ENCODE measurements at regions not wholly inside any gene's neighbourhood (a gene's known extent, or its start where the extent isn't known, plus 50 kb on each side); places are given as distances from the start of the nearest gene placed in this dataset.
"Not testable (repeated sequence)": the region's sequence is repeated elsewhere in the genome, so short reads cannot be mapped to it uniquely, and the experiment has no call there.

DNA sequence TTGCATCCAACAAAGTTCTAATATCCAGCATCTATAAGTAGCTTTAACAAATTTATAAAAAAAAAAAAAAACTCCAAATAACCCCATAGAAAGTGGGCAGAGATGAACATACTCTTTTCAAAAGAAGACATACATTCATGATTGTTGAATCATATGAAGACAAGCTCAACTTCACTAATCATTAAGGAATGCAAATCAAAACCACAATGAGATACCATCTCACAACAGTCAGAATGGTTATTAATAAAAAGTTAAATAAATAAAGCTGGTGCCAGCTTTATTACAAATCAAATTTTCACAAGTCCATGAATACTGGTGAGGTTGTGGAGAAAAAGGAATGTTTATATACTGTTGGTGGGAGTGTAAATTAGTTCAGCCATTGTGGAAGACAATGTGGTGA is 592.0 kb downstream of the IQCM start:
- in situ Hi-C loops (cut with HindIII; ENCODE audit: low pct_unique_long_range_greater_than_20kb, low sequenced_read_pairs): no loop called here
- peak; percentile 24 for DNase-seq (ENCODE audit: low read depth)

DNA sequence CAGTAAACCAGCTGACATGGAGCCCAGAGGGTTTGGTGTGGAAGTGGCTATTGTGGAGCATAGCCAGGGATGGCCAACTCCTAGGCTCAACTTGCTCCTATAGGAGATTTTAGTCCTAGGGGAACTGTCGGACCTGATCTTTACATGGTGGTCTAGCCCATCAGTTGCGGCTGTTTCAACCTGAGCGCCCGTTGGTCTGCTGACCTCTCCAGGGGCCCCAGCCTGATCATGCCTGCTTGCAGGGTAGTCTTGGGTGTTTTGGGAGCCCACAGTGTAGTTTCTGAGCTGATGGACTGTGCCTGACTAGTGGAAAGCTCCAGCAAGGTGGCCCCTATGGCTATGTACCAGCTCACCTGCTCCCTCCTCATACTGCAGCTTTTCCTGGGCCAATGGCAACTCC is 597.0 kb downstream of the IQCM start:
- no peak for DNase-seq (ENCODE audit: low read depth)
- in situ Hi-C loops (cut with HindIII; ENCODE audit: low pct_unique_long_range_greater_than_20kb, low sequenced_read_pairs): no loop called here

DNA sequence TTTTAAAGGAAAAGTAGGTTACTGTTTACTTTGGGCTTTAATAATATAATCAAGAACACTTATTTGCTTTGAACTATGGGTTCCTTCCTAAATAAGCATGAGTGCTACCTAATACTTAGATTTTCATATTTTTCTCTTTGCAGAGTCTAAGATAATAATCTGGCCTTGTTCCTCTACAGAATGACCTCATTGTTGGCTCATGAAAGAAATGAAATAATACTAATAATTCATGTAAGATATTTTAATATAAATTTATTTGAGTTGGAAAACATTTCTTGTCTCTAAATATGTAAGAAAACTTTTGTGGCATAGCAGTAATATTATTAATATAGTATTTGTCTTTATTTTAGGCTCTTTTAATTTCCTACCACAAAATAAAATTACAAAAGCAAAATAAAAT is 601.3 kb downstream of the IQCM start:
- DNase-seq (ENCODE audit: low read depth): no peak

DNA sequence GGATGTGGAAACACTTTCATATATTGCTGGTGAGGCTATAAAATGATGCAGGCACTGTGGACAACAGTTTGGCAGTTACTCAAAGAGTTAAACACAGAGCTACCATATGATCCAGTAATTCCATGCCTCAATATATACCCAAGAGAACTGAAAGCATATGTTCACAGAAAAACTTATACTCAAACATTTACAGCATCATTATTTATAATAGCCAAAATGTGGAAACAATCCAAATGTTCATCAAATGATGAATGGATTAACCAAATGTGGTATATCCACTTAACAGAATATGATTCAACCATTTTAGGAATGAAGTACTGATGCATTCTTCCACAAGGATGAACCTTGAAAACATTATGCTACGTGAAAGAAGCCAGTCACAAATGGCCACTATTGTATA is 603.8 kb downstream of the IQCM start:
- in situ Hi-C loops (cut with HindIII; ENCODE audit: low pct_unique_long_range_greater_than_20kb, low sequenced_read_pairs): no loop called here

More for the DNA sequence above, 601.3 kb downstream of the IQCM start:
- in situ Hi-C loops (cut with HindIII; ENCODE audit: low pct_unique_long_range_greater_than_20kb, low sequenced_read_pairs): no loop called here

DNA sequence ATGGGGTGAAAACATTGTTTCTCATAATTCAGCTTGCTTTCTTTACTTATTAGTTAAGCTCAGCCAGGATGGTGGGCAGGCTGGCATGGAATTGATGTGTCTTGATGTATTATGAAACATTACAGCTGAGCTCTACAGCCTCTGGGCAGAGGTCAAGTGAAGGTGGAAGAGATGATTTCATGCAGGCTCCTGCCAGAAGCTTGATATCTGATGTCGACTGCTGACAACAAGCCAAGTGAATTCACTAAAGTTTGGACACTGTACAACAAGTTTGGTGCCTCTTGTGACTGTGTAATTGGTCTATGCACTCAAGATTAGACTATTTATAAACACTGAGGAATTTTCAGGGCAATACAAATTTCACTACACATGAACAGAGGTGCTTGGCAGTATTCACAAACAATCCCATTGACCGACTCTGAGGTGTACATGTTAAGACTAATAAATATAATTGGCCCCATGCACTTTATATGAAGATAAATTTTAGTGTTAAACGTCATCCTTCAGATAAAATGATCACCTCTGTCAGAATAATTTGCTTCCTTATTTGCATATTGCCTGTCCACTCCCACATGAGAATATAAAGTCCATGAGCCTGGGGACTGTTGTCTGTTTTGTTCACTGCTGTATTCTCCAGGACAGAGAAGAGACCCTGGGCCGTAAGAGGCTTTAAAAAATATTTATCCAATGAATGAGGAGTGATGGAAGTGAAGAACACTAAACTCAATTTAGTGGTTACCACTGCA is 612.2 kb downstream of the IQCM start:
- in situ Hi-C loops (cut with HindIII; ENCODE audit: low pct_unique_long_range_greater_than_20kb, low sequenced_read_pairs): no loop called here
- DNase-seq (ENCODE audit: low read depth): no peak

More for the DNA sequence above, 603.8 kb downstream of the IQCM start:
- DNase-seq (ENCODE audit: low read depth): no peak

DNA sequence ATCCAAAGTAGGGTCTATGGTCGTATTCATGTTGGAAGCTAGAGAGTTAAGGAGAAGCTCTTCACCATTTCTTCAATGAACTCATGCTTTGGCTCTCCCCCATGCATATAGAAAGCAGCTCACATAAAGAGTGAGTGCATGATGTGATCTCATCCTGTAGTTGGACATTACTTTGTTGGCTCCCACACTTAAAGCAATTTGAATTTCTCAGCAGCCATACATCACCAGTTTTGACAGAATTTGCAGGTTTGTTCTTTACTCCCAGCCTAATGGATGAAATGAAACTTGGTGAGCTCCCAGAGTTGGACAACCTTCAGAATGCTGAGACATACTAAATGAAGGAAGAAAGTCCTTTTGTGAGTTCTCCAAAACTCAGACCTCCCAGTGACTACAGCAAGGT is 613.5 kb downstream of the IQCM start:
- no peak for DNase-seq (ENCODE audit: low read depth)
- in situ Hi-C loops (cut with HindIII; ENCODE audit: low pct_unique_long_range_greater_than_20kb, low sequenced_read_pairs): no loop called here

DNA sequence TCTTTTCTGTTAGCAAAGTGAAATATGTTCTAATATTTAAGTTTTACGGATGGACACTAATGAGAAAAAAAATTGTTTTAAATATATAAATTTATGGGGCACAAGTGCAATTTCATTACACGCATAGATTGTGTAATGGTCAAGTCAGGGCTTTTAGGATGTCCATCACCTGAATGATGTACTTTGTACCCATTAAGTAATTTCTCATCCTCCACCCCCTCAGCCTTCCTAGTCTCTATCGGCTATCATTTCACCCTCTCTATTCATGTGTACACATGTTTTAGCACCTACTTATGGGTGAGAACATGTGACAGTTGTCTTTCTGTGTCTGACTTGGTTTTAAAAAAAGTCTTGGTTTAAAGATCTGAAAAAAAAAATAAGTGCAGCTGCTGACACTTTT is 616.0 kb downstream of the IQCM start:
- DNase-seq (ENCODE audit: low read depth): no peak
- in situ Hi-C loops (cut with HindIII; ENCODE audit: low pct_unique_long_range_greater_than_20kb, low sequenced_read_pairs): no loop called here

DNA sequence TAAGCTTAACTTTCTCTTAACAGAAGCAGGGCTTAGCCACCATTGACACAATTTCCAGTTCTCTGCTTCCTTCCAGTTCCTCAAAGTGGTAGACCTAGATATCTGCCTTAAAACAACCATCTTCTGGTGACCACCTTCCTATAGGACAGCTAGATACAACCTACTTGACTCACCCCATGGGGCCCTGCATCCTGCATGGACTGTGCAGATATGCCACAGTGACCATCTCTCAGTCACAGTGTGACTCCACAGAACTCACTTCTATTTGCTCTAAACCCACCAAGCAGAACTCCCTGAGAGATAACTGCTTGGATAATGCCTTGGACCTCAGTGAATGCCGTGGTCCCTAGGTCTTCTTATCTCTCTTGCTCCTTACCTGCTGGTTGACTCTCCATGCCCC is 621.6 kb downstream of the IQCM start:
- in situ Hi-C loops (cut with HindIII; ENCODE audit: low pct_unique_long_range_greater_than_20kb, low sequenced_read_pairs): no loop called here
- no peak for DNase-seq (ENCODE audit: low read depth)

DNA sequence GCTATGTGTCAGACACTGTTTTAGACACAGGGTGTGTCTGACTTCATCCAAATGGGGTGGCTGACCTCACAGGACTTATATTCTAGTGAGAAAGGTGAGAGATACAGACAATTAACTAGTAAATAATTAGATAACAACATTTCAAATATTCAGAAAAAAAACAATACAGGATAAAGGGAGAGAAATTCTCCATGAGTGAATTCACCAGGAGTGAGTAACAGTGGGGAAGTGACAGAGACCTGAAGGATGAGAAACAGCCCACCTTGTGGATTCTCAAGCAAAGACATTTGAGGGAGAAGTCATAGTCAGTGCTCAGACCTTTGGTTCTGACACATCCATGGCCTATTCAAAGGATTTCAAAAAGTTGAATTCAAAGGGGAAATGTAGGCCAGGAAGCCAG is 627.9 kb downstream of the IQCM start:
- in situ Hi-C loops (cut with HindIII; ENCODE audit: low pct_unique_long_range_greater_than_20kb, low sequenced_read_pairs): no loop called here
- no peak for DNase-seq (ENCODE audit: low read depth)

DNA sequence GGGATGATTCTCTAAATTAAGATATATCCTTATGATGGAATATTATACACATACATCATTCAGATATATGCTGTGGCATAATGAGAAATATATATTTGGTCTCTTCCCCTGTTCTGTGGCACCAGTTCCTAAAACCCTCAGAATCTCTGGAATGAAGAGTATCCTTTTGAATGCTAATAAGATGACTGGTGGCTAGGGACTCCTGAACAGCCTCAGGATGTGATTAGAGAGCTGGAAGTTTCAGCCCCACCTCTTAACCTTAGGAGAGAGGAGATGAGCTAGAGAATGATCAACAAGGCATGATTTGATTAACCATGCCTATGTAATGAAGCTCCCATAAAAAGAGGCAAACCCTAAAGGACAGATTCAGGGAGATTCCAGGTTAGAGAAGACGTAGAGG is 632.0 kb downstream of the IQCM start:
- no peak for DNase-seq (ENCODE audit: low read depth)
- in situ Hi-C loops (cut with HindIII; ENCODE audit: low pct_unique_long_range_greater_than_20kb, low sequenced_read_pairs): no loop called here

DNA sequence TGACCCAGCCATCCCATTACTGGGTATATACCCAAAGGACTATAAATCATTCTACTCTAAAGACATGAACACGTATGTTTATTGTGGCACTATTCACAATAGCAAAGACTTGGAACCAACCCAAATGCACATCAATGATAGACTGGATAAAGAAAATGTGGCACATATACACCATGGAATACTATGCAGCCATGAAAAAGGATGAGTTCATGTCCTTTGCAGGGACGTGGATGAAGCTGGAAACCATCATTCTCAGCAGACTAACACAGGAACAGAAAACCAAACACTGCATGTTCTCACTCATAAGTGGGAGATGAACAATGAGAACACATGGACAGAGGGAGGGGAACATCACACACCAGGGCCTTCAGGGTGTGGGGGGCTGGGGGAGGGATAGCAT is 634.2 kb downstream of the IQCM start:
- DNase-seq (ENCODE audit: low read depth); in situ Hi-C loops (cut with HindIII; ENCODE audit: low pct_unique_long_range_greater_than_20kb, low sequenced_read_pairs): not testable (repeated sequence)

DNA sequence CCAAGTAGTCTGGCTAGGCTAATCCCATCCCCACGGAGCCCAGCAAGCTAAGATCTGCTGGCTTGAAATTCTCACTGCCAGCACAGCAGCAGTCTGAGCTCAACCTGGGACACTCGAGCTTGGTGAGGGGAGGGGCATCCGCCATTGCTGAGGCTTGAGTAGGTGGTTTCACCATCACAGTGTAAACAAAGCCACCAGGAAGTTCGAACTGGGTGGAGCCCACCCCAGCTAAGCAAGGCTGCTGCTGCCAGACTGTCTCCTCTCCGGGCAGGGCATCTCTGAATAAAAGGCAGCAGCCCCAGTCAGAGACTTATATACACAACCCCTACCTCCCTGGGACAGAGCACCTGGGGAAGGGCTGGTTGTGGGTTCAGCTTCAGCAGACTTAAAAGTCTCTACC is 639.6 kb downstream of the IQCM start:
- in situ Hi-C loops (cut with HindIII; ENCODE audit: low pct_unique_long_range_greater_than_20kb, low sequenced_read_pairs): no loop called here
- no peak for DNase-seq (ENCODE audit: low read depth)

DNA sequence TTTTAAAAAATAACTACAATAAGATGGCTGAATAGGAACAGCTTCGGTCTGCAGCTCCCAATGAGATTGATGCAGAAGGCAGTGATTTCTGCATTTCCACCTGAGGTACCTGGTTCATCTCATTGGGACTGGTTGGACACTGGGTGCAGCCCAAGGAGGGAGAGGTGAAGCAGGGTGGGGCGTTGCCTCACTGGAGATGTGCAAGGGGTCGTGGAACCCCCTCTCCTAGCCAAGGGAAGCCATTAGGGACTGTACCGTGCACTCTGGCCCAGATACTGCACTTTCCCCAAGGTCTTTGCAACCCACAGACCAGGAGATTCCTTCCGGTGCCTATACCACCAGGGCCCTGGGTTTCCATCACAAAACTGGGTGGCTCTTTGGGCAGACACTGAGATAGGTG is 640.1 kb downstream of the IQCM start:
- DNase-seq (ENCODE audit: low read depth): no peak
- in situ Hi-C loops (cut with HindIII; ENCODE audit: low pct_unique_long_range_greater_than_20kb, low sequenced_read_pairs): no loop called here

DNA sequence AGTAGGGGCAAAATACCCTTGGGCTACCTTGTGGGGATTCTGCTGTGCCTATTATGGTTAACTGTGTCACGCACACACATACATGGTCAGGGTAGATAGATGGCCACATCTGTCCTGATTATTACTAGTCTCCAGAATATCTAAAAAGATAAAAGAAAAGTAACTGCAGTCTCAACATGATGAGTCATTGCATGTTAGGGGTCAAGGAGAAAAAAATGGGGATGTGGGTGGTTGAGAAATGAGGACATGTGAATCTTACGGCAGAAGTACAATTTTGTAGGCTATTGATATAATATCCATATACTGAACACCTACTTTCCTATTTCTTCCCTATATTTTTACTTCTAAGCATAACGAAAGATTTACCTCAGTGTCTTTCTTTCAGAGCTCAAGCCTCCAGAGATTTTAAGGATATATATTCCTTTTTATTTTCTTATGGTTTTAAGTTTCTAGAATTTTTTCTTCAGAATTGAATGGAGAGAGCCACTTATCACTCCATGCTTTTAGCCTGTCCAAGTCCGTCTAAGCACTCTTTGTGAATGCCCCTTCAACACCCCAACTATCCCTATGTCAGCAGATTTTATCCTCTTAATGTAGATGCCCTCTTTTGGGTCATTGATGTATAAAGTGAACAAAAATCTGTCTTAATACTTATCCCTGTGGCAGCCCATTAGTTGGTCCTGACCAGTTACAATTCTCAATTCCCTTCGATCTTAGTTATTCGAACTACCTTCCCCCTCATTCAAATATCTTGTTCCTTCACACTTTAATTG is 642.2 kb downstream of the IQCM start:
- DNase-seq (ENCODE audit: low read depth): no peak
- in situ Hi-C loops (cut with HindIII; ENCODE audit: low pct_unique_long_range_greater_than_20kb, low sequenced_read_pairs): no loop called here

DNA sequence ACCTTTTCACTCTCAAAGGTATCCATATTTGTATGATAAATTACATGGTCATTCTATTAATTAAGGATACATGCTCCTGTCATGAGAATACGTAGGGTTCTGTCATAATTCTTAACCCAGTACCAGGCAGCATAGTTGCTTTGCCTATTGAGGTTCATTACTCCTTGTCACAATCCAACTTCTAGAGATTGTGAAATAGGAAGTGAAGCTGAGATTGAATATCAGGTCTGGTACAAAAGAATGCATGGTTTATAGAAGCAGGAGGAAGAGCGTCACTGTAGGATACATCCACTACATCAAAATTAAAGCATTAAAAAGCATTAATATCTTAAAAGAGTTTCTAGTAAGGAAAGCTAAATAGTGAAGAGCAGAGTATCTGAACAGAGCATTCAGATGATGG is 647.0 kb downstream of the IQCM start:
- DNase-seq (ENCODE audit: low read depth): no peak
- in situ Hi-C loops (cut with HindIII; ENCODE audit: low pct_unique_long_range_greater_than_20kb, low sequenced_read_pairs): no loop called here

DNA sequence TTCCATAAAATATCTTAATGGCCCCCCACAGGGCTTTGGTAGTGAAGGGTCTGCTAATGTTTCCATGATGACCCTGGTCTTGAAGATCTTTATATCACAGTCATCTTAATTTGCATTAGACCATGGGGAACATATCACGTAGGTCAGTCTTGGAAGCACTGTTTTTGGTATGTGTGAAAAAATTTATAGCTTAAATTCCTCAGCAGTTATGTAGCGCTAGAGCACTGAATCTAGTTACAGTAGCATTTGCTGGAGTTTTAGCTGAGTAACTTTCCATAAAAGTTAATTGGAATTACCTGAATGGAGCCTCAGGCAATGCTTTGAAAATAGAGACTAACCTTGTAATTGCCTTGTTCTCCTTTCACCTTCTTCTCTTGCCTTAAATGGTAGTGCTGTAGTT is 648.8 kb downstream of the IQCM start:
- in situ Hi-C loops (cut with HindIII; ENCODE audit: low pct_unique_long_range_greater_than_20kb, low sequenced_read_pairs): no loop called here

DNA sequence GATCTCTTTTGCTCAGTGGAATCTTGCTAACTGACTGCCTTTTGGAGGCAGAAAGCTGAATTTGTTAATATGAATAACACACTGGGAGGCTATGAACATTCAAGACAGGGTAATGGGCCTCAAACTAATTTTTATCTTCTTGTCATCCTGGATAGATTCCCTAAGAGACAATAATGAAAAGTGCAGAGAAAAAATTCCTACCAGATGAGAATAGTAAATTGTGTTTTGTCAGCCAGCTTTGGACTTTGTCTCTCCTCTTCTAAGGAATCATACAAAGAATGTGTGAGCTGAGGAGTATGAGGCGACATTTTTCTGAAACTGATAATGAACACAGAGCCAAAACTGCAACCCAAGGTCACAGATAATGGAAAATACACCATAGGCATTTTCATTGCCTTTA is 649.3 kb downstream of the IQCM start:
- no peak for DNase-seq (ENCODE audit: low read depth)
- in situ Hi-C loops (cut with HindIII; ENCODE audit: low pct_unique_long_range_greater_than_20kb, low sequenced_read_pairs): no loop called here

More for the DNA sequence above, 648.8 kb downstream of the IQCM start:
- DNase-seq (ENCODE audit: low read depth): no peak

DNA sequence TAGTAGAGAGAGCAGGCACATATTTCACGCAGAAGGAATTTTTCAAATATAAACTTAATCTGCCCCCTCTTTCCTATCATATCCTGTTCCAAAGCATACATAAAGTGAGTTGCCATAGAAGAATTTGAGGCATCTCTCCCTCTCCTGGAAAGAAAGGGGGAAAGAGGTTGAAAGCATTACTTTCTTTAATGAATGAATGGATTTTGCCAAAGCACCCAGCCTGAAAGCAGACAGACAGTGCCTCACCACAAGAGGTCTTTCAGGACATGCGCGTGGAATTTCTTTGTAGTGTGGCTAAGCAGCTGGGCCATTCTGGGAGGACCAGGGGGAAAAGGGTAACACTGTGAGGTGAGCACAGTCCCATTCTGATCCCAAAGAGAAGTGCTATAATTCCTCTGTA is 651.4 kb downstream of the IQCM start:
- in situ Hi-C loops (cut with HindIII; ENCODE audit: low pct_unique_long_range_greater_than_20kb, low sequenced_read_pairs): no loop called here
- DNase-seq (ENCODE audit: low read depth): peak; percentile 41

DNA sequence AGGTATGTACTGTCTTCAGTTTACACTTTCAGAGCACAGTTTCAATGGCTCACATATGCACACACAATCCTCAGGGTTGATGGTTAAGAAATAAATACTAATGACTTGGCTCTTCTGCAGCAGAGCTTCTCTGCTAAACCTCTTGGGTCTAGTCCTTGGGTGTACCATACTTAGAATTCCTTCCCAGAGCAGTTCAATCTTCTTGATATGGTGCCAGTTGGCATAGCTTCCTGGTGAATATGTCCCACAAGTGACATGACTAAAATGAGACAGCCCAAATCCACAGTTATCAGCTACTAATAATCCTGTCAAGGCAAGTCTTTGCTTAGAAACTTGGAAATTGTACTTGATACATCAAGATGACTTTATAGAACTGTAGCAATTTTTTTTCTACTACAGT is 654.4 kb downstream of the IQCM start:
- DNase-seq (ENCODE audit: low read depth): no peak

DNA sequence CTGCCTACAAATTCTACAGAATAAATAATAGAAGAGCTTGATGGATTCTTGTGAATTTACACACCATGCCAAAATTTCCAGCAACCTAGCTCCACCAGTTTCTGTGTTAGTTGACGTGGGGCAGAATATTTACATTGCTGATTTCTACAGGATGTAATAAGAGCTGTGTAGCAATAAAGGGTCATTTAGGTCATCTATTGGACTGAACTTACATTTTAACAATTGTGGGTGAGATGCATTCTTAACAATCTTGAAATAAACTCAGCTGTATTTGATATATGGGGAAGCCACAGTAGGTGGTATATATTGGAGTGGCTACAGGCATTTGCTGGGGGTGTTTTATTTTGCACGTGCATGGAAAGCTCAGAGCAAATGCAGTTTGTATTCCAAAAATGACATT is 655.3 kb downstream of the IQCM start:
- no peak for DNase-seq (ENCODE audit: low read depth)
- in situ Hi-C loops (cut with HindIII; ENCODE audit: low pct_unique_long_range_greater_than_20kb, low sequenced_read_pairs): no loop called here

More for the DNA sequence above, 654.4 kb downstream of the IQCM start:
- in situ Hi-C loops (cut with HindIII; ENCODE audit: low pct_unique_long_range_greater_than_20kb, low sequenced_read_pairs): no loop called here
